ENCODE measurements at regions not wholly inside any gene's neighbourhood (a gene's known extent, or its start where the extent isn't known, plus 50 kb on each side); places are given as distances from the start of the nearest gene placed in this dataset.
"Not testable (repeated sequence)": the region's sequence is repeated elsewhere in the genome, so short reads cannot be mapped to it uniquely, and the experiment has no call there.

GRCh38 chr11:50146308-50146707, 113.6 kb downstream of the OR4C45 start:
- H2AFZ ChIP-seq (ENCODE audit: low read length); H3K36me3 ChIP-seq (ENCODE audit: insufficient read depth, low read length); DNase-seq (ENCODE audit: low spot score); H3K4me3 ChIP-seq (ENCODE audit: low read depth, low read length, poor library complexity, severe bottlenecking); H3K27ac ChIP-seq (ENCODE audit: low read depth, low read length, poor library complexity, severe bottlenecking); H3K79me2 ChIP-seq (ENCODE audit: insufficient read depth, low read depth, low read length); H4K20me1 ChIP-seq (ENCODE audit: insufficient read depth, low read length); H3K4me2 ChIP-seq (ENCODE audit: low read length); H3K9me2 ChIP-seq (ENCODE audit: insufficient read depth, low read length); intact Hi-C loops (cut with micrococcal nuclease; ENCODE audit: unreplicated experiment); POLR2A ChIA-PET; H3K4me1 ChIP-seq (ENCODE audit: insufficient read depth, low read length, poor library complexity, severe bottlenecking); BruUV-seq (replicated peaks); H3K9me3 ChIP-seq (ENCODE audit: low read length): not testable (repeated sequence)
- CTCF ChIA-PET (ENCODE audit: unreplicated experiment) = interaction anchor here (1.0 kb wide), 1 partner anchor 10 kb away, joined by 3 read pairs; no protein-coding TSS in a partner anchor

GRCh38 chr11:50147946-50148345, 115.3 kb downstream of the OR4C45 start:
- H3K4me2 ChIP-seq (ENCODE audit: low read length); DNase-seq (ENCODE audit: low spot score); H3K4me1 ChIP-seq (ENCODE audit: insufficient read depth, low read length, poor library complexity, severe bottlenecking); BruUV-seq (replicated peaks); H3K9me2 ChIP-seq (ENCODE audit: insufficient read depth, low read length); H3K79me2 ChIP-seq (ENCODE audit: insufficient read depth, low read depth, low read length); H3K4me3 ChIP-seq (ENCODE audit: low read depth, low read length, poor library complexity, severe bottlenecking); CTCF ChIA-PET (ENCODE audit: unreplicated experiment); H3K36me3 ChIP-seq (ENCODE audit: insufficient read depth, low read length); H3K27ac ChIP-seq (ENCODE audit: low read depth, low read length, poor library complexity, severe bottlenecking); H2AFZ ChIP-seq (ENCODE audit: low read length); POLR2A ChIA-PET; H3K9me3 ChIP-seq (ENCODE audit: low read length); intact Hi-C loops (cut with micrococcal nuclease; ENCODE audit: unreplicated experiment); H4K20me1 ChIP-seq (ENCODE audit: insufficient read depth, low read length): not testable (repeated sequence)

GRCh38 chr11:50155508-50155907, 122.8 kb downstream of the OR4C45 start:
- Histone ChIP-seq H3K4me1 (ENCODE audit: insufficient read depth, low read length, poor library complexity, severe bottlenecking) (no peaks in the 10 kb centered on the region), H3K9me2 (ENCODE audit: insufficient read depth, low read length) (no peaks in the 10 kb centered on the region), H3K9me3 (ENCODE audit: low read length) (0 out of 2 replicates have a peak, but pooled peaks cover 5% of the 10 kb centered on the region), H3K36me3 (ENCODE audit: insufficient read depth, low read length) (no peaks in the 10 kb centered on the region), H3K27ac (ENCODE audit: low read depth, low read length, poor library complexity, severe bottlenecking) (no peak overlapping the region), H3K79me2 (ENCODE audit: insufficient read depth, low read depth, low read length) (no peaks in the 10 kb centered on the region), H2AFZ (ENCODE audit: low read length) (no peak overlapping the region), H4K20me1 (ENCODE audit: insufficient read depth, low read length) (no peaks in the 10 kb centered on the region), H3K4me2 (ENCODE audit: low read length) (no peak overlapping the region), H3K4me3 (ENCODE audit: low read depth, low read length, poor library complexity, severe bottlenecking) (no peak overlapping the region)
- TF ChIP-seq CTCF (conservative IDR thresholded peaks at IDR 0.05; ENCODE audit: low read length) = no peak
- TF ChIP-seq EZH2phosphoT487 (IDR thresholded peaks at IDR 0.05; ENCODE audit: borderline replicate concordance, low read depth, low read length) = no peak
- DNase-seq (ENCODE audit: low spot score) = no peak
- intact Hi-C loops (cut with micrococcal nuclease; ENCODE audit: unreplicated experiment) = no loop called here
- CTCF ChIA-PET (ENCODE audit: unreplicated experiment) = no interaction called here
- no TSS peak for BruUV-seq (replicated peaks)
- POLR2A ChIA-PET = no interaction called here

- no peak overlapping the region for H3K27ac ChIP-seq (ENCODE audit: low read depth, low read length, poor library complexity, severe bottlenecking)
- 0 out of 2 replicates have a peak, but pooled peaks cover 5% of the 10 kb centered on the region for H3K9me3 ChIP-seq (ENCODE audit: low read length)
- H4K20me1 ChIP-seq (ENCODE audit: insufficient read depth, low read length) = no peaks in the 10 kb centered on the region
- no peaks in the 10 kb centered on the region for H3K9me2 ChIP-seq (ENCODE audit: insufficient read depth, low read length)
- no peak for DNase-seq (ENCODE audit: low spot score)
- POLR2A ChIA-PET = no interaction called here
- no peaks in the 10 kb centered on the region for H3K4me1 ChIP-seq (ENCODE audit: insufficient read depth, low read length, poor library complexity, severe bottlenecking)
- no TSS peak for BruUV-seq (replicated peaks)
- H3K4me2 ChIP-seq (ENCODE audit: low read length) = no peak overlapping the region
- no peak overlapping the region for H2AFZ ChIP-seq (ENCODE audit: low read length)
- H3K79me2 ChIP-seq (ENCODE audit: insufficient read depth, low read depth, low read length) = no peaks in the 10 kb centered on the region
- CTCF ChIA-PET (ENCODE audit: unreplicated experiment) = no interaction called here
- no peaks in the 10 kb centered on the region for H3K36me3 ChIP-seq (ENCODE audit: insufficient read depth, low read length)
- TF ChIP-seq EZH2phosphoT487 (IDR thresholded peaks at IDR 0.05; ENCODE audit: borderline replicate concordance, low read depth, low read length) = no peak
- no peak for TF ChIP-seq CTCF (conservative IDR thresholded peaks at IDR 0.05; ENCODE audit: low read length)
- intact Hi-C loops (cut with micrococcal nuclease; ENCODE audit: unreplicated experiment) = no loop called here
- H3K4me3 ChIP-seq (ENCODE audit: low read depth, low read length, poor library complexity, severe bottlenecking) = no peak overlapping the region
Measured at GRCh38 chr11:50164050-50164449, 131.4 kb downstream of the OR4C45 start.

All from OCI-LY7 (cell line).